Body of pancreas (tissue), 4 donors: ENCODE measurements at regions not wholly inside any gene's neighbourhood (a gene's known extent, or its start where the extent isn't known, plus 50 kb on each side); places are given as distances from the start of the nearest gene placed in this dataset.

Experiments used
- ATAC-seq: fragments of 150-250 bp; one replicate; pipeline ENCODE4 v1.9.1; 2016
- DNase-seq, 4 donors: peaks; one replicate each; pipeline ENCODE4 v3.0.0-alpha.2; 2019
- H3K27ac ChIP-seq, 4 donors: fragments of 200-600 bp; sonication (generic); 1 replicate in 3 of 4; 2 replicates in 1 of 4; pipeline versions ENCODE4 v1.5.1 to v1.6.1; 2016 to 2019; ENCODE audit warnings: mild to moderate bottlenecking in 1 of 4, mixed read lengths in 1 of 4, moderate library complexity in 1 of 4
- H3K27me3 ChIP-seq, 2 donors: fragments of 200-600 bp; sonication (generic); one replicate each; pipeline ENCODE4 v1.6.0; 2016; ENCODE audit warnings: mild to moderate bottlenecking in 1 of 2
- H3K36me3 ChIP-seq, 2 donors: fragments of 200-600 bp; sonication (generic); replicated peaks in 1 of 2; 2 replicates each; pipeline ENCODE4 v1.5.1; 2016; ENCODE audit warnings: low read depth in 2 of 2; ENCODE audit not compliant: insufficient read depth in 1 of 2
- H3K4me1 ChIP-seq: fragments of 200-600 bp; sonication (generic); one replicate; pipeline ENCODE4 v1.6.0; 2016
- H3K4me3 ChIP-seq, 2 donors: fragments of 200-600 bp; sonication (generic); 1 replicate in 1 of 2; 2 replicates in 1 of 2; pipeline ENCODE4 v1.5.1; 2016 to 2019
- H3K9me3 ChIP-seq, 3 donors: fragments of 200-600 bp; sonication (generic); 1 replicate in 2 of 3; 2 replicates in 1 of 3; pipeline ENCODE4 v1.5.1; 2016
- CTCF ChIP-seq, 7 experiments: fragments of 450-650 bp in 4 of 7; fragments of 200-600 bp in 3 of 7; sonication (generic) in 3 of 7; IDR thresholded peaks; one replicate each; pipeline ENCODE4 v1.5.1; 2016 to 2019; ENCODE audit warnings: antibody characterized with exemption in 7 of 7
- POLR2A ChIP-seq, 3 donors: fragments of 450-650 bp; IDR thresholded peaks; one replicate each; pipeline ENCODE4 v1.6.1; 2016; ENCODE audit warnings: antibody characterized with exemption in 3 of 3, mild to moderate bottlenecking in 2 of 3
- WGBS, 2 donors: methylation state at CpG; one replicate each; pipeline ENCODE4 v1.1.5; 2017; 5-methylcytosine and 5-hydroxymethylcytosine counted together
- intact Hi-C: fragments of 100-400 bp; cut with DNase I; formaldehyde crosslinking; loops from one replicate; pipeline ENCODE4 v1.15.1; 2023

GRCh38 chr7:118801366-118801765 lies 576.9 kb downstream of the ANKRD7 start:
- TF ChIP-seq POLR2A (IDR thresholded peaks at IDR 0.05) (no peak), CTCF (IDR thresholded peaks at IDR 0.05) (no peak)
- H3K27ac ChIP-seq, result no peak overlapping the region
- 53 to 71% methylated on average over 2 of the region's 2 CpGs for WGBS, 2 donors
- ATAC-seq (no peak), DNase-seq (no peak)
- H3K4me1 ChIP-seq, result no peaks in the 10 kb centered on the region
- H3K27me3 ChIP-seq, result no peaks in the 10 kb centered on the region
- no peaks in the 10 kb centered on the region for H3K36me3 ChIP-seq
- no peaks in the 10 kb centered on the region for H3K9me3 ChIP-seq
- intact Hi-C loops, result no loop called here
- no peak overlapping the region for H3K4me3 ChIP-seq

GRCh38 chr7:118802726-118803125 lies 578.2 kb downstream of the ANKRD7 start:
- no peaks in the 10 kb centered on the region for H3K4me1 ChIP-seq
- ATAC-seq (no peak), DNase-seq (no peak)
- TF ChIP-seq CTCF (IDR thresholded peaks at IDR 0.05) (no peak), POLR2A (IDR thresholded peaks at IDR 0.05) (no peak)
- no peaks in the 10 kb centered on the region for H3K9me3 ChIP-seq
- H3K36me3 ChIP-seq, result no peaks in the 10 kb centered on the region
- 82 to 95% methylated on average over 2 of the region's 2 CpGs for WGBS, 2 donors
- H3K4me3 ChIP-seq, result no peak overlapping the region
- no peak overlapping the region for H3K27ac ChIP-seq
- intact Hi-C loops, result no loop called here
- no peaks in the 10 kb centered on the region for H3K27me3 ChIP-seq

- DNase-seq (no peak), ATAC-seq (no peak)
- intact Hi-C loops, result no loop called here
- no peaks in the 10 kb centered on the region for H3K27me3 ChIP-seq
- WGBS, 2 donors, result 38 to 47% methylated on average over 1 of the region's 1 CpG
- no peak overlapping the region for H3K27ac ChIP-seq
- H3K4me1 ChIP-seq, result no peaks in the 10 kb centered on the region
- no peaks in the 10 kb centered on the region for H3K9me3 ChIP-seq
- H3K36me3 ChIP-seq, result no peaks in the 10 kb centered on the region
- no peak overlapping the region for H3K4me3 ChIP-seq
- no peak for TF ChIP-seq CTCF (IDR thresholded peaks at IDR 0.05)
- TF ChIP-seq POLR2A (IDR thresholded peaks at IDR 0.05), result no peak
Observed at GRCh38 chr7:118826246-118826645, 601.7 kb downstream of the ANKRD7 start.

- ATAC-seq (no peak), DNase-seq (no peak)
- Histone ChIP-seq H3K4me1 (no peaks in the 10 kb centered on the region), H3K27me3 (no peaks in the 10 kb centered on the region), H3K36me3 (no peaks in the 10 kb centered on the region), H3K27ac (no peak overlapping the region), H3K9me3 (peaks cover 0 to 3% (median 0%) of the 10 kb centered on the region in 3 donors), H3K4me3 (no peak overlapping the region)
- WGBS, 2 donors, result 61 to 73% methylated on average over 2 of the region's 2 CpGs
- intact Hi-C loops, result no loop called here
- TF ChIP-seq POLR2A (IDR thresholded peaks at IDR 0.05), result no peak
- no peak for TF ChIP-seq CTCF (IDR thresholded peaks at IDR 0.05)
Observed at GRCh38 chr7:118836933-118837332, 612.4 kb downstream of the ANKRD7 start.

- intact Hi-C loops, result no loop called here
Observed at GRCh38 chr7:118839515-118839914, 615.0 kb downstream of the ANKRD7 start.

More at GRCh38 chr7:118839515-118839914, 615.0 kb downstream of the ANKRD7 start:
- no peaks in the 10 kb centered on the region for H3K4me1 ChIP-seq
- no peak overlapping the region for H3K4me3 ChIP-seq
- H3K9me3 ChIP-seq, result no peaks in the 10 kb centered on the region
- ATAC-seq (no peak), DNase-seq (no peak)
- H3K27me3 ChIP-seq, result no peaks in the 10 kb centered on the region
- H3K27ac ChIP-seq, result no peak overlapping the region
- TF ChIP-seq POLR2A (IDR thresholded peaks at IDR 0.05), result no peak
- TF ChIP-seq CTCF (IDR thresholded peaks at IDR 0.05), result no peak
- WGBS, 2 donors, result 55 to 67% methylated on average over 4 of the region's 4 CpGs
- no peaks in the 10 kb centered on the region for H3K36me3 ChIP-seq
